Gastrocnemius medialis (tissue), 4 donors: ENCODE measurements at regions not wholly inside any gene's neighbourhood (a gene's known extent, or its start where the extent isn't known, plus 50 kb on each side); places are given as distances from the start of the nearest gene placed in this dataset.

Experiments used
- POLR2A ChIP-seq, 2 donors: fragments of 450-650 bp; IDR thresholded peaks; one replicate each; pipeline ENCODE4 v1.6.1; 2017; ENCODE audit warnings: antibody characterized with exemption in 2 of 2, mild to moderate bottlenecking in 2 of 2, moderate library complexity in 2 of 2
- TF ChIP-seq, protein P1 (sequence below), 5 experiments: fragments of 450-650 bp in 3 of 5; fragments of 200-600 bp in 2 of 5; sonication (generic) in 2 of 5; IDR thresholded peaks in 4 of 5; conservative IDR thresholded peaks in 1 of 5; 1 replicate in 4 of 5; 2 replicates in 1 of 5; pipeline ENCODE4 v1.5.1; 2016 to 2019; ENCODE audit warnings: antibody characterized with exemption in 5 of 5, mild to moderate bottlenecking in 3 of 5, moderate library complexity in 3 of 5

DNA sequence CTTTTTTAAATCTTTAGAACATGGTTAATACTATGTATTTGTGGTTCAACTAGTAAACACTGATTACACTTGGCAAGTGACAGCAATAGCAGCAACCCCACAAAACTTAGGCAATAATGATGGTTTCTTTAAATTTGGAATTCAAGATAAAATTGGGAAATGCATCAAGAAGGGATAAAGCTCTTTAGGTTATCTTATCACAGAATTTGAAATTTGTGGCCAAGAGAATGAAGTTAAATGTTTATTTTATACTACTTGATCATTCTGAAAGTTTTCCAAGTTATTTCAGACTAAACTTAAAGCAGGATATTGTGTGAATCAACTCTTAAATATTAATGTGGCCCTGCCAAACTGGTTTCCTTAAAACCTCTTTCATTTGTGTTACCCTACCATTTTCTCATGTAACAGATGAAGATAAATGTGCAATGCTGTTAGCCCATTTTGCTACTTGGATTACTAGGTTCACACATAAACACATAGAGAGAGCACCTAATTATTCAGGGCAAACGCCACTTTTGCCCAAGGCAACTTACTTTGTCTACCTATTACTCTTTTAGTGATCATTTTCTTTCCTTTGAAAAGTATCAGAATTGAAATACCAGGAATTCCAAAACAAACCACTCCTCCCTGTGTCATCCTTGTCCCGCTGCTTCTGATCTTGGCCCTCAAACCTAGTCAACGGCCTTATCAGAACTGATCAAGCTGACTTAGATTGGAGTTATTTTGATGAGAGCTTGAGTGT, 186.7 kb upstream of the TENT5A start:
- TF ChIP-seq, protein P1, sequence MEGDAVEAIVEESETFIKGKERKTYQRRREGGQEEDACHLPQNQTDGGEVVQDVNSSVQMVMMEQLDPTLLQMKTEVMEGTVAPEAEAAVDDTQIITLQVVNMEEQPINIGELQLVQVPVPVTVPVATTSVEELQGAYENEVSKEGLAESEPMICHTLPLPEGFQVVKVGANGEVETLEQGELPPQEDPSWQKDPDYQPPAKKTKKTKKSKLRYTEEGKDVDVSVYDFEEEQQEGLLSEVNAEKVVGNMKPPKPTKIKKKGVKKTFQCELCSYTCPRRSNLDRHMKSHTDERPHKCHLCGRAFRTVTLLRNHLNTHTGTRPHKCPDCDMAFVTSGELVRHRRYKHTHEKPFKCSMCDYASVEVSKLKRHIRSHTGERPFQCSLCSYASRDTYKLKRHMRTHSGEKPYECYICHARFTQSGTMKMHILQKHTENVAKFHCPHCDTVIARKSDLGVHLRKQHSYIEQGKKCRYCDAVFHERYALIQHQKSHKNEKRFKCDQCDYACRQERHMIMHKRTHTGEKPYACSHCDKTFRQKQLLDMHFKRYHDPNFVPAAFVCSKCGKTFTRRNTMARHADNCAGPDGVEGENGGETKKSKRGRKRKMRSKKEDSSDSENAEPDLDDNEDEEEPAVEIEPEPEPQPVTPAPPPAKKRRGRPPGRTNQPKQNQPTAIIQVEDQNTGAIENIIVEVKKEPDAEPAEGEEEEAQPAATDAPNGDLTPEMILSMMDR (IDR thresholded peaks at IDR 0.05 in 4 of 5, conservative IDR thresholded peaks at IDR 0.05 in 1 of 5) = no peak
- TF ChIP-seq POLR2A (IDR thresholded peaks at IDR 0.05) = no peak
